ENCODE measurements at regions not wholly inside any gene's neighbourhood (a gene's known extent, or its start where the extent isn't known, plus 50 kb on each side); places are given as distances from the start of the nearest gene placed in this dataset.

- TF ChIP-seq ZNF724P (CRISPR knock-in tag; IDR thresholded peaks at IDR 0.05; ENCODE audit: borderline replicate concordance): no peak
- 0 out of 2 replicates have a peak, but pooled peaks have one; percentile 21 for TF ChIP-seq MAFF (IDR thresholded peaks at IDR 0.05; ENCODE audit: low read depth, low read length)
- no peak for TF ChIP-seq KAT7 (CRISPR knock-in tag; IDR thresholded peaks at IDR 0.05; ENCODE audit: borderline replicate concordance)
- TF ChIP-seq ZBTB46 (CRISPR knock-in tag; IDR thresholded peaks at IDR 0.05; ENCODE audit: borderline replicate concordance): no peak
- no peak for TF ChIP-seq ZFP1 (CRISPR knock-in tag; IDR thresholded peaks at IDR 0.05)
- no peak for TF ChIP-seq ZNF580 (CRISPR knock-in tag; IDR thresholded peaks at IDR 0.05; ENCODE audit: borderline replicate concordance, low read depth)
- no peak for TF ChIP-seq SP1 (IDR thresholded peaks at IDR 0.05)
- TF ChIP-seq SP1 (CRISPR knock-in tag; IDR thresholded peaks at IDR 0.05): no peak
- no peak for TF ChIP-seq ZNF317 (CRISPR knock-in tag; IDR thresholded peaks at IDR 0.05)
- peak; percentile 57 for TF ChIP-seq NFYB (CRISPR knock-in tag; IDR thresholded peaks at IDR 0.05)
- TF ChIP-seq CENPX (CRISPR knock-in tag; IDR thresholded peaks at IDR 0.05): no peak
- no peak for TF ChIP-seq RERE (CRISPR knock-in tag; IDR thresholded peaks at IDR 0.05; ENCODE audit: low read depth)
- no peak for TF ChIP-seq SRY (CRISPR knock-in tag; IDR thresholded peaks at IDR 0.05)
- TF ChIP-seq ZSCAN31 (CRISPR knock-in tag; IDR thresholded peaks at IDR 0.05; ENCODE audit: low read depth): no peak
- no peak for TF ChIP-seq ZNF772 (CRISPR knock-in tag; IDR thresholded peaks at IDR 0.05)
- no peak for TF ChIP-seq ZSCAN5A (CRISPR knock-in tag; IDR thresholded peaks at IDR 0.05; ENCODE audit: borderline replicate concordance)
- no peak for TF ChIP-seq ARID2 (CRISPR knock-in tag; IDR thresholded peaks at IDR 0.05; ENCODE audit: borderline replicate concordance)
- TF ChIP-seq ZNF597 (CRISPR knock-in tag; IDR thresholded peaks at IDR 0.05): no peak
- TF ChIP-seq SALL1 (CRISPR knock-in tag; IDR thresholded peaks at IDR 0.05): no peak
- no peak for TF ChIP-seq MEF2D (CRISPR knock-in tag; IDR thresholded peaks at IDR 0.05)
- TF ChIP-seq ZNF225 (CRISPR knock-in tag; IDR thresholded peaks at IDR 0.05): no peak
These were observed 145.7 kb upstream of the ERCC6L2 start (continued) for GRCh38 chr9:95729669-95730368.

Data from HepG2 (cell line).